Breast epithelium (tissue), 4 donors: ENCODE measurements at regions not wholly inside any gene's neighbourhood (a gene's known extent, or its start where the extent isn't known, plus 50 kb on each side); places are given as distances from the start of the nearest gene placed in this dataset.

Experiments
- DNase-seq, 2 donors: peaks; one replicate each; pipeline ENCODE4 v3.0.0-alpha.2; 2019; ENCODE audit warnings: low spot score in 2 of 2
- H3K27ac ChIP-seq, 2 donors: fragments of 200-600 bp; sonication (generic) in 1 of 2; one replicate each; pipeline ENCODE4 v1.5.1; 2016 to 2019; ENCODE audit warnings: mild to moderate bottlenecking in 1 of 2
- H3K27me3 ChIP-seq, 2 donors: fragments of 200-600 bp; sonication (generic) in 1 of 2; one replicate each; pipeline versions ENCODE4 v1.5.1 to v1.6.0; 2017 to 2019; ENCODE audit warnings: control low read depth in 1 of 2, mild to moderate bottlenecking in 1 of 2
- H3K36me3 ChIP-seq: fragments of 200-600 bp; one replicate; pipeline ENCODE4 v1.5.1; 2019
- H3K4me1 ChIP-seq, 2 donors: fragments of 200-600 bp; sonication (generic); one replicate each; pipeline ENCODE4 v1.5.1; 2016 to 2019; ENCODE audit warnings: control low read depth in 1 of 2
- H3K4me3 ChIP-seq, 3 donors: fragments of 200-600 bp; sonication (generic); 1 replicate in 2 of 3; 2 replicates in 1 of 3; pipeline ENCODE4 v1.5.1; 2016 to 2019; ENCODE audit warnings: mild to moderate bottlenecking in 3 of 3, moderate library complexity in 2 of 3
- H3K9me3 ChIP-seq, 2 donors: fragments of 200-600 bp; sonication (generic) in 1 of 2; one replicate each; pipeline ENCODE4 v1.5.1; 2016 to 2019; ENCODE audit warnings: control low read depth in 1 of 2
- POLR2A ChIP-seq: fragments of 450-650 bp; IDR thresholded peaks from one replicate; pipeline ENCODE4 v1.6.1; 2016; ENCODE audit warnings: antibody characterized with exemption, mild to moderate bottlenecking, moderate library complexity
- POLR2AphosphoS5 ChIP-seq, 3 donors: sonication (generic); formaldehyde crosslinking; IDR thresholded peaks; one replicate each; pipeline ENCODE4 v1.6.1; 2017; ENCODE audit warnings: antibody characterized with exemption in 3 of 3
- intact Hi-C: fragments of 100-400 bp; cut with DNase I; formaldehyde crosslinking; loops from one replicate; pipeline ENCODE4 v1.15.1; 2023; ENCODE audit warnings: low total_unique reads
- TF ChIP-seq, protein P1 (sequence below), 3 donors: fragments of 450-650 bp; IDR thresholded peaks; one replicate each; pipeline ENCODE4 v1.5.1; 2016 to 2017; ENCODE audit warnings: antibody characterized with exemption in 3 of 3, mild to moderate bottlenecking in 3 of 3, moderate library complexity in 3 of 3

DNA sequence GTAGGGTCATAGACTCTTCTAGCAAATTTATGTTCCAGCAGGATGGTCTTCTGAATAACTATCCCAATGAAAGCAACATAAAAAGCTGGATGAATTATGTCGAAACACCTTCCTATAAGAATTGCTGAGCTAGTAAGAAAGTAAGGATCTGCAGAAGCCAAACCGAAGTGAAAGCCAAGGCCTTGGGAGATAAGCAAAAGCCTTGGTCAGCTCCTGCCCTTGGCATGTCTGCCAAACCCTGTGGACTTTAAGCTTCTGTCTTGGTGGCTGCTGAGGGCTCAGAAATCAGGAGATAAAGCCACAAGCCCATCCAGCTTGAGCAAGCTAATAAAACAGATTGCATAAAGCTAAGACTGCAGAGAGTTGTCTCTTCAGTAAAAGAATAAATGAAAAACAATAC is 81.2 kb upstream of the KCND3 start:
- Histone ChIP-seq H3K9me3 (peaks cover 2 to 3% of the 10 kb centered on the region in 2 donors), H3K36me3 (no peaks in the 10 kb centered on the region), H3K4me1 (no peaks in the 10 kb centered on the region), H3K27ac (no peak overlapping the region), H3K27me3 (no peaks in the 10 kb centered on the region), H3K4me3 (no peak overlapping the region)
- no peak for TF ChIP-seq POLR2AphosphoS5 (IDR thresholded peaks at IDR 0.05)
- no peak for TF ChIP-seq POLR2A
- TF ChIP-seq, protein P1, sequence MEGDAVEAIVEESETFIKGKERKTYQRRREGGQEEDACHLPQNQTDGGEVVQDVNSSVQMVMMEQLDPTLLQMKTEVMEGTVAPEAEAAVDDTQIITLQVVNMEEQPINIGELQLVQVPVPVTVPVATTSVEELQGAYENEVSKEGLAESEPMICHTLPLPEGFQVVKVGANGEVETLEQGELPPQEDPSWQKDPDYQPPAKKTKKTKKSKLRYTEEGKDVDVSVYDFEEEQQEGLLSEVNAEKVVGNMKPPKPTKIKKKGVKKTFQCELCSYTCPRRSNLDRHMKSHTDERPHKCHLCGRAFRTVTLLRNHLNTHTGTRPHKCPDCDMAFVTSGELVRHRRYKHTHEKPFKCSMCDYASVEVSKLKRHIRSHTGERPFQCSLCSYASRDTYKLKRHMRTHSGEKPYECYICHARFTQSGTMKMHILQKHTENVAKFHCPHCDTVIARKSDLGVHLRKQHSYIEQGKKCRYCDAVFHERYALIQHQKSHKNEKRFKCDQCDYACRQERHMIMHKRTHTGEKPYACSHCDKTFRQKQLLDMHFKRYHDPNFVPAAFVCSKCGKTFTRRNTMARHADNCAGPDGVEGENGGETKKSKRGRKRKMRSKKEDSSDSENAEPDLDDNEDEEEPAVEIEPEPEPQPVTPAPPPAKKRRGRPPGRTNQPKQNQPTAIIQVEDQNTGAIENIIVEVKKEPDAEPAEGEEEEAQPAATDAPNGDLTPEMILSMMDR (IDR thresholded peaks at IDR 0.05) = no peak
- DNase-seq = no peak
- intact Hi-C loops = no loop called here

- Histone ChIP-seq H3K36me3 (no peaks in the 10 kb centered on the region), H3K9me3 (peaks cover 2 to 3% of the 10 kb centered on the region in 2 donors), H3K27ac (no peak overlapping the region), H3K4me1 (no peaks in the 10 kb centered on the region), H3K27me3 (no peaks in the 10 kb centered on the region), H3K4me3 (no peak overlapping the region)
- DNase-seq = no peak
- TF ChIP-seq POLR2AphosphoS5 (IDR thresholded peaks at IDR 0.05) (no peak), POLR2A (no peak)
- TF ChIP-seq, protein P1 (IDR thresholded peaks at IDR 0.05) = no peak
- intact Hi-C loops = no loop called here
These were observed 85.2 kb upstream of the KCND3 start for GRCh38 chr1:112074711-112075110.

DNA sequence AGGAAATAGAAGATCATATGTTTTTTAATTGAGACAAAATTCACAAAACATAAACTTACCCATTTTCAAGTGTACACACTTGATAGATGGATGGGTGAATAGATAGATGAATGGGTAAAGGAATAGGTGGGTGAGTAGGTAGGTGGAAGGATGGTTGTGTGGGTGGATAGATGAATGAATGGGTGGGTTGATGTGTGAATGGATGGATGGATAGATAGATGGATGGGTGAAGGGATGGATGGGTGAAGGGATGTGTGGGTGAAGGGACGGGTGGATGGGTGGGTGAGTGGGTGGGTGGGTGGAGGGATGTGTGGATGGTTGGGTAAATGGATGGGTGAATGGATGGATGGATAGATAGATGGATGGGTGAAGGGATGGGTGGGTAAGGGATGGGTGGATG is 86.1 kb upstream of the KCND3 start:
- Histone ChIP-seq H3K4me3 (no peak overlapping the region), H3K9me3 (peaks cover 2 to 3% of the 10 kb centered on the region in 2 donors), H3K27ac (no peak overlapping the region), H3K27me3 (no peaks in the 10 kb centered on the region), H3K4me1 (no peaks in the 10 kb centered on the region), H3K36me3 (no peaks in the 10 kb centered on the region)
- TF ChIP-seq, protein P1 (IDR thresholded peaks at IDR 0.05) = no peak
- TF ChIP-seq POLR2AphosphoS5 (IDR thresholded peaks at IDR 0.05) (no peak), POLR2A (no peak)
- intact Hi-C loops = no loop called here
- DNase-seq = no peak

- TF ChIP-seq, protein P1 (IDR thresholded peaks at IDR 0.05) = no peak
- TF ChIP-seq POLR2A = no peak
- no peak for TF ChIP-seq POLR2AphosphoS5 (IDR thresholded peaks at IDR 0.05)
- H3K36me3 ChIP-seq = no peaks in the 10 kb centered on the region
- H3K4me1 ChIP-seq = no peaks in the 10 kb centered on the region
- intact Hi-C loops = no loop called here
- H3K4me3 ChIP-seq = no peak overlapping the region
- H3K27ac ChIP-seq = no peak overlapping the region
- no peaks in the 10 kb centered on the region for H3K9me3 ChIP-seq
- no peak for DNase-seq
- peaks cover 0 to 3% of the 10 kb centered on the region in 2 donors for H3K27me3 ChIP-seq
These were observed 90.0 kb upstream of the KCND3 start for GRCh38 chr1:112079446-112079845.

DNA sequence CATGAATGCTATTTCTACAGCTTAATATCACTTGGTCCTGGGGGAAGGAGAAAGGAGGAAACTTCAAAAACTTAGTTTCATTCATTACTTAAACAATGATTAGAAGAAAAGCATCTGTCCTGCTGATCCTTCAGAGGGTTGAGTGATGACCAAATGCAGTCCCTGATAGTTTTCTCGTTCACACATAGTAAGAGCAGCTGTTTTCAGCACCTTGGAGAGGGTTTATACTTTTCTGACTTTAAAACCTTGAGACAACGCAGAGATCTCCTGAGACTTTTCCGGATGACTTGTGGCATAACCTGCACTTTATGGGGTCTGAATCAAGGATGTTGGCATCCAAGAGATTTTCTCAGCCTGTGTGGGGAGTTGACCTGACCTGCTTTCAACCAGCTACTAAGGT is 94.0 kb upstream of the KCND3 start:
- intact Hi-C loops = no loop called here
- Histone ChIP-seq H3K4me3 (no peak overlapping the region), H3K4me1 (no peaks in the 10 kb centered on the region), H3K9me3 (no peaks in the 10 kb centered on the region), H3K36me3 (no peaks in the 10 kb centered on the region), H3K27ac (no peak overlapping the region), H3K27me3 (peaks cover 0 to 3% of the 10 kb centered on the region in 2 donors)
- no peak for DNase-seq
- TF ChIP-seq, protein P1 (IDR thresholded peaks at IDR 0.05) = no peak
- TF ChIP-seq POLR2A (no peak), POLR2AphosphoS5 (IDR thresholded peaks at IDR 0.05) (no peak)
